ENCODE measurements at regions not wholly inside any gene's neighbourhood (a gene's known extent, or its start where the extent isn't known, plus 50 kb on each side); places are given as distances from the start of the nearest gene placed in this dataset.

DNA sequence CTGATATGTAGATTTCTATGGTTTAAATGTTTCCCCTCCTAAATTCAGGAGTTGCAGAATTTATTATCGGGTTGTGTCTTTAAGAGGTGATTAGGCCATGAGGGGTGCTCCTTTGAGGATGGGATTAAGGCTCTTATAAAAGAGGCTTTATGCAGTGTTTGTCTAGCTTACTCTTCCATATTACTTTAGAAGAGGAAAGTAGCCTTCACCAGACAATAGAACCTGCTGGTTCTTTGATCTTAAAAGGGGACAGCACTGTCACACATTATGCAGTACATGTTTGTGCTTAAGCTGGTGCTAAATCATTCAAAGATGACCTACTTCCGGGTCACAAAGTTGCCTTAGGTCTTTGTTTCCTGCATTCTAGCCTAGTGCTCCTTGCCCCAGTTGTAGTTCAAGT, 81.0 kb downstream of the CPXCR1 start:
- H3K79me1 ChIP-seq (ENCODE audit: low read depth in 1 of 2, low read length in 2 of 2): no peaks in the 10 kb centered on the region
- CTCF ChIA-PET: no interaction called here
- no peak overlapping the region for H3K18ac ChIP-seq (ENCODE audit: low read depth, low read length)
- H3K4me2 ChIP-seq (ENCODE audit: low read depth, low read length): no peak overlapping the region
- dilution Hi-C loops (cut with HindIII; ENCODE audit: low sequenced_read_pairs, unreplicated experiment) (no loop called here), intact Hi-C loops (cut with micrococcal nuclease) (no loop called here), in situ Hi-C loops (cut with MboI; ENCODE audit: low sequenced_read_pairs) (no loop called here)
- no peaks in the 10 kb centered on the region for H3K4me1 ChIP-seq (ENCODE audit: control insufficient read depth, insufficient read depth, low read length)
- H2BK20ac ChIP-seq (ENCODE audit: low read depth, low read length): no peak overlapping the region
- no peak overlapping the region for H3K23ac ChIP-seq (ENCODE audit: low read depth, low read length)
- H2BK120ac ChIP-seq (ENCODE audit: low read depth, low read length): no peak overlapping the region
- H3K56ac ChIP-seq (ENCODE audit: extremely low read depth, insufficient read depth, low read length): no peak overlapping the region
- no TSS peak for BruUV-seq (replicated peaks)
- DNase-seq (no peak), ATAC-seq (ENCODE audit: low read depth) (no peak)
- no CpG with 5 or more reads among the region's 2 CpGs for WGBS, 2 experiments (ENCODE audit: extremely low coverage in 2 of 2, insufficient read length in 1 of 2)
- POLR2A ChIA-PET (ENCODE audit: unreplicated experiment): no interaction called here
- no peaks in the 10 kb centered on the region for H3K36me3 ChIP-seq (ENCODE audit: control insufficient read depth, insufficient read depth, low read length)
- H2BK15ac ChIP-seq (ENCODE audit: low read depth, low read length): no peak overlapping the region
- H3K27ac ChIP-seq (ENCODE audit: insufficient read depth, low read length): no peak overlapping the region
- 0 out of 2 replicates have a peak, but pooled peaks cover 2% of the 10 kb centered on the region for H3K9me3 ChIP-seq (ENCODE audit: control insufficient read depth, insufficient read depth, low read length)
- H4K5ac ChIP-seq (ENCODE audit: low read depth, low read length): no peak overlapping the region
- no peak overlapping the region for H4K8ac ChIP-seq (ENCODE audit: low read depth in 2 of 2, low read length in 2 of 2)
- TF ChIP-seq, protein P1, sequence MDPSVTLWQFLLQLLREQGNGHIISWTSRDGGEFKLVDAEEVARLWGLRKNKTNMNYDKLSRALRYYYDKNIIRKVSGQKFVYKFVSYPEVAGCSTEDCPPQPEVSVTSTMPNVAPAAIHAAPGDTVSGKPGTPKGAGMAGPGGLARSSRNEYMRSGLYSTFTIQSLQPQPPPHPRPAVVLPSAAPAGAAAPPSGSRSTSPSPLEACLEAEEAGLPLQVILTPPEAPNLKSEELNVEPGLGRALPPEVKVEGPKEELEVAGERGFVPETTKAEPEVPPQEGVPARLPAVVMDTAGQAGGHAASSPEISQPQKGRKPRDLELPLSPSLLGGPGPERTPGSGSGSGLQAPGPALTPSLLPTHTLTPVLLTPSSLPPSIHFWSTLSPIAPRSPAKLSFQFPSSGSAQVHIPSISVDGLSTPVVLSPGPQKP (IDR thresholded peaks at IDR 0.05; ENCODE audit: borderline replicate concordance, low read depth, low read length): no peak
- TF ChIP-seq CEBPB (IDR thresholded peaks at IDR 0.05; ENCODE audit: low read depth, low read length): no peak
- no peak for TF ChIP-seq POLR2A (IDR thresholded peaks at IDR 0.05; ENCODE audit: low read depth, low read length)
- TF ChIP-seq RFX5 (IDR thresholded peaks at IDR 0.05; ENCODE audit: low read depth, low read length): no peak
- TF ChIP-seq FOS (IDR thresholded peaks at IDR 0.05; ENCODE audit: low read depth, low read length): no peak
- no peak for TF ChIP-seq RCOR1 (IDR thresholded peaks at IDR 0.05; ENCODE audit: insufficient replicate concordance, low read length)
- TF ChIP-seq SMC3 (IDR thresholded peaks at IDR 0.05; ENCODE audit: low read depth, low read length): no peak
- TF ChIP-seq BHLHE40 (IDR thresholded peaks at IDR 0.05; ENCODE audit: low read depth, low read length): no peak
- TF ChIP-seq RAD21 (IDR thresholded peaks at IDR 0.05; ENCODE audit: low read length): no peak
- no peak for TF ChIP-seq MAFK (IDR thresholded peaks at IDR 0.05; ENCODE audit: low read depth, low read length)
- TF ChIP-seq CHD1 (IDR thresholded peaks at IDR 0.05; ENCODE audit: low read depth, low read length): no peak
- TF ChIP-seq CTCF (conservative IDR thresholded peaks at IDR 0.05; ENCODE audit: low read depth, low read length): no peak
- TF ChIP-seq MAZ (IDR thresholded peaks at IDR 0.05; ENCODE audit: borderline replicate concordance, low read depth, low read length): no peak
- TF ChIP-seq, protein P2, sequence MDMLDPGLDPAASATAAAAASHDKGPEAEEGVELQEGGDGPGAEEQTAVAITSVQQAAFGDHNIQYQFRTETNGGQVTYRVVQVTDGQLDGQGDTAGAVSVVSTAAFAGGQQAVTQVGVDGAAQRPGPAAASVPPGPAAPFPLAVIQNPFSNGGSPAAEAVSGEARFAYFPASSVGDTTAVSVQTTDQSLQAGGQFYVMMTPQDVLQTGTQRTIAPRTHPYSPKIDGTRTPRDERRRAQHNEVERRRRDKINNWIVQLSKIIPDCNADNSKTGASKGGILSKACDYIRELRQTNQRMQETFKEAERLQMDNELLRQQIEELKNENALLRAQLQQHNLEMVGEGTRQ (IDR thresholded peaks at IDR 0.05; ENCODE audit: low read depth, low read length): no peak
- no peak for TF ChIP-seq MXI1 (IDR thresholded peaks at IDR 0.05; ENCODE audit: borderline replicate concordance, low read depth, low read length)
- no peak for TF ChIP-seq NFE2L2 (IDR thresholded peaks at IDR 0.05; ENCODE audit: low read depth, low read length)
- no peaks in the 10 kb centered on the region for H3K27me3 ChIP-seq (ENCODE audit: control insufficient read depth, insufficient read depth, low read length)
- H2AK5ac ChIP-seq (ENCODE audit: low read depth, low read length): no peak overlapping the region
- H3K9me1 ChIP-seq (ENCODE audit: insufficient read depth, low read length): no peaks in the 10 kb centered on the region
- H3K4ac ChIP-seq (ENCODE audit: low read depth, low read length): no peak overlapping the region
- no peak overlapping the region for H3K9ac ChIP-seq (ENCODE audit: low read depth, low read length)
- no peak overlapping the region for H3K4me3 ChIP-seq (ENCODE audit: insufficient read depth, low read depth, low read length)
- no peaks in the 10 kb centered on the region for H4K20me1 ChIP-seq (ENCODE audit: insufficient read depth, low read length)
- H4K91ac ChIP-seq (ENCODE audit: insufficient read depth, low read depth, low read length): no peak overlapping the region
- H2AK9ac ChIP-seq (replicated peaks; ENCODE audit: low read depth, low read length, poor library complexity): no peak overlapping the region
- H3K14ac ChIP-seq (replicated peaks; ENCODE audit: low read depth, low read length): no peak overlapping the region
- H2AFZ ChIP-seq (replicated peaks; ENCODE audit: low read length, poor library complexity): no peak overlapping the region
- no peak overlapping the region for H2BK5ac ChIP-seq (ENCODE audit: low read depth, low read length, poor library complexity, severe bottlenecking)
